H9 (cell line): ENCODE measurements at regions not wholly inside any gene's neighbourhood (a gene's known extent, or its start where the extent isn't known, plus 50 kb on each side); places are given as distances from the start of the nearest gene placed in this dataset.

Experiments
- DNase-seq: peaks from one replicate; pipeline ENCODE4 v3.0.0-alpha.2; 2017
- H2AFZ ChIP-seq: one replicate; pipeline ENCODE4 v1.6.1; 2013; ENCODE audit warnings: mild to moderate bottlenecking, low read length, control low read depth, moderate library complexity
- H2AK5ac ChIP-seq: 2 replicates; pipeline ENCODE4 v1.6.1; 2013; ENCODE audit warnings: low read length, control low read depth, mixed read lengths; ENCODE audit not compliant: insufficient read length
- H2BK120ac ChIP-seq: one replicate; pipeline ENCODE4 v1.6.1; 2013; ENCODE audit warnings: low read depth, mild to moderate bottlenecking, low read length, control low read depth, inconsistent platforms; ENCODE audit not compliant: poor library complexity, severe bottlenecking
- H2BK12ac ChIP-seq: 2 replicates; pipeline ENCODE4 v1.6.1; 2013; ENCODE audit warnings: low read length, control low read depth, mixed read lengths, low read depth; ENCODE audit not compliant: insufficient read length
- H2BK15ac ChIP-seq: 2 replicates; pipeline ENCODE4 v1.6.1; 2013; ENCODE audit warnings: low read depth, low read length, control low read depth
- H2BK20ac ChIP-seq: one replicate; pipeline ENCODE4 v1.6.1; 2013; ENCODE audit warnings: low read depth, mild to moderate bottlenecking, low read length, control low read depth, inconsistent platforms; ENCODE audit not compliant: poor library complexity, severe bottlenecking
- H2BK5ac ChIP-seq: 2 replicates; pipeline ENCODE4 v1.6.1; 2013; ENCODE audit warnings: low read length, control low read depth, mixed read lengths; ENCODE audit not compliant: insufficient read length
- H3K14ac ChIP-seq: 2 replicates; pipeline ENCODE4 v1.6.1; 2013; ENCODE audit warnings: low read length, control low read depth; ENCODE audit not compliant: insufficient read depth
- H3K18ac ChIP-seq: 2 replicates; pipeline ENCODE4 v1.6.1; 2013; ENCODE audit warnings: low read depth, mild to moderate bottlenecking, mixed read lengths, low read length, control low read depth; ENCODE audit not compliant: insufficient read length
- H3K23ac ChIP-seq: 2 replicates; pipeline ENCODE4 v1.6.1; 2013; ENCODE audit warnings: low read length, control low read depth, mixed read lengths, low read depth; ENCODE audit not compliant: insufficient read length
- H3K23me2 ChIP-seq: 2 replicates; pipeline ENCODE4 v1.6.1; 2013; ENCODE audit warnings: low read depth, mild to moderate bottlenecking, mixed read lengths, low read length, control low read depth; ENCODE audit not compliant: insufficient read length, poor library complexity, severe bottlenecking
- H3K27ac ChIP-seq: 2 replicates; pipeline ENCODE4 v1.5.1; 2013; ENCODE audit warnings: low read length, control low read depth, mixed read lengths, low read depth; ENCODE audit not compliant: insufficient read length
- H3K27me3 ChIP-seq: 2 replicates; pipeline ENCODE4 v1.6.1; 2013; ENCODE audit warnings: low read length, control low read depth, inconsistent platforms; ENCODE audit not compliant: insufficient read depth
- H3K4ac ChIP-seq: 2 replicates; pipeline ENCODE4 v1.6.1; 2013; ENCODE audit warnings: low read depth, mild to moderate bottlenecking, control low read depth, inconsistent platforms, low read length, moderate library complexity
- H3K4me1 ChIP-seq: 2 replicates; pipeline ENCODE4 v1.6.1; 2013; ENCODE audit warnings: low read length, control low read depth, inconsistent platforms; ENCODE audit not compliant: insufficient read depth
- H3K4me2 ChIP-seq: 2 replicates; pipeline ENCODE4 v1.6.1; 2013; ENCODE audit warnings: low read length, control low read depth, mixed read lengths; ENCODE audit not compliant: insufficient read length, insufficient read depth
- H3K56ac ChIP-seq: 2 replicates; pipeline ENCODE4 v1.6.1; 2013; ENCODE audit warnings: low read depth, mild to moderate bottlenecking, mixed read lengths, low read length, control low read depth; ENCODE audit not compliant: insufficient read length
- H3K79me1 ChIP-seq: 2 replicates; pipeline ENCODE4 v1.6.1; 2013; ENCODE audit warnings: low read depth, mild to moderate bottlenecking, moderate library complexity, low read length, control low read depth, inconsistent platforms; ENCODE audit not compliant: insufficient read depth, poor library complexity, severe bottlenecking
- H3K79me2 ChIP-seq: 2 replicates; pipeline ENCODE4 v1.6.1; 2013; ENCODE audit warnings: low read length, control low read depth, inconsistent platforms; ENCODE audit not compliant: insufficient read depth
- H3K9ac ChIP-seq: 2 replicates; pipeline ENCODE4 v1.6.1; 2013; ENCODE audit warnings: low read length, control low read depth, mixed read lengths; ENCODE audit not compliant: insufficient read length; ENCODE audit errors: extremely low read depth
- H3K9me3 ChIP-seq: one replicate; pipeline ENCODE4 v1.6.1; 2013; ENCODE audit warnings: low read depth, low read length, inconsistent platforms; ENCODE audit not compliant: control insufficient read depth
- H3T11ph ChIP-seq: one replicate; pipeline ENCODE4 v1.6.1; 2013; ENCODE audit warnings: mild to moderate bottlenecking, low read length, control low read depth, inconsistent platforms
- H4K20me1 ChIP-seq: one replicate; pipeline ENCODE4 v1.6.1; 2013; ENCODE audit not compliant: control insufficient read depth, insufficient read length, insufficient read depth
- H4K5ac ChIP-seq: 2 replicates; pipeline ENCODE4 v1.6.1; 2013; ENCODE audit warnings: low read depth, mild to moderate bottlenecking, mixed read lengths, low read length, control low read depth; ENCODE audit not compliant: insufficient read length
- H4K8ac ChIP-seq: replicated peaks from 2 replicates; pipeline ENCODE4 v1.6.1; 2013; ENCODE audit warnings: low read length, control low read depth, mixed read lengths, low read depth; ENCODE audit not compliant: insufficient read length
- H4K91ac ChIP-seq: 2 replicates; pipeline ENCODE4 v1.6.1; 2013; ENCODE audit warnings: low read depth, mild to moderate bottlenecking, moderate library complexity, mixed read lengths, low read length, control low read depth; ENCODE audit not compliant: insufficient read length
- H3K27ac Mint-ChIP-seq, 3 experiments: 2 replicates in 2 of 3; 3 replicates in 1 of 3; pipeline ENCODE4 v1.8.0; 2020 to 2021; ENCODE audit warnings: mixed read lengths in 3 of 3, mild to moderate bottlenecking in 1 of 3, moderate library complexity in 1 of 3
- H3K27me3 Mint-ChIP-seq: 2 replicates; pipeline ENCODE4 v1.8.0; 2021; ENCODE audit warnings: low read depth, mild to moderate bottlenecking, moderate library complexity, mixed read lengths
- H3K36me3 Mint-ChIP-seq, 3 experiments: 2 replicates in 2 of 3; 3 replicates in 1 of 3; pipeline ENCODE4 v1.8.0; 2020 to 2021; ENCODE audit warnings: low read depth in 3 of 3, mixed read lengths in 3 of 3; ENCODE audit not compliant: insufficient read depth in 1 of 3
- H3K4me1 Mint-ChIP-seq, 2 experiments: 2 replicates each; pipeline ENCODE4 v1.8.0; 2020; ENCODE audit warnings: mixed read lengths in 2 of 2
- H3K4me3 Mint-ChIP-seq, 2 experiments: 2 replicates in 1 of 2; 3 replicates in 1 of 2; pipeline ENCODE4 v1.8.0; 2020 to 2021; ENCODE audit warnings: mild to moderate bottlenecking in 2 of 2, mixed read lengths in 2 of 2, moderate library complexity in 1 of 2
- H3K9me3 Mint-ChIP-seq, 2 experiments: 2 replicates in 1 of 2; 3 replicates in 1 of 2; pipeline ENCODE4 v1.8.0; 2020; ENCODE audit warnings: mild to moderate bottlenecking in 2 of 2, mixed read lengths in 2 of 2, moderate library complexity in 1 of 2
- WGBS: extraction: QIAGEN DNeasy Blood & Tissue Kit; methylation state at CpG from one replicate; pipeline ENCODE4 v1.1.7; 2013; ENCODE audit warnings: missing lambda C conversion rate, low lambda C conversion rate, mixed read lengths; ENCODE audit not compliant: insufficient read length; ENCODE audit errors: extremely low coverage; 5-methylcytosine and 5-hydroxymethylcytosine counted together
- TF ChIP-seq, protein P1 (sequence below): fragments of 200-600 bp; sonication (generic); conservative IDR thresholded peaks from 3 replicates; pipeline ENCODE4 v1.8.0; 2021; ENCODE audit warnings: antibody characterized with exemption, mild to moderate bottlenecking

DNA sequence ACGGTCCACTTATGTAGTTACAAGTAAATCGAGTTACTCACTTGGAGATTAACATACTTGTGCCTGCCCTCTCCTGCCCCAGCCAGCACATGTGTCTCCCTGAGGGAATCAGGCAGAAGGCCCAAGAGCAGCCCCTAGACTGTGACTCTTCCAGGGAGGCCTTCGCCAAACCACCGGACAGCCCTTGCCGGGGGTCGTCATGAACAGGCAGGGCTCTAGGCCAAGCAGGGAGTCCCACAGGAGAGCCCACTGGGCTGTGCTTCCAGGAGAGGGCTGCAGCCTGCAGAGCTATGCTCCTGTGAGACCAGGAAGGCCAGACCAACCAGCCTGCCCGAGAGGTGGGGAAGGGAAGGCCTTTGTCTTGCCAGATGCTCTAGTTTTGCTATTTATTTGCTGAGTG is 283.3 kb downstream of the FOXO1 start:
- no peaks in the 10 kb centered on the region for H3K23me2 ChIP-seq
- H3K4me1 ChIP-seq = no peaks in the 10 kb centered on the region
- H3K9me3 Mint-ChIP-seq = peaks cover 4 to 5% of the 10 kb centered on the region in 2 experiments; a peak in 3 of 5 replicates
- TF ChIP-seq, protein P1, sequence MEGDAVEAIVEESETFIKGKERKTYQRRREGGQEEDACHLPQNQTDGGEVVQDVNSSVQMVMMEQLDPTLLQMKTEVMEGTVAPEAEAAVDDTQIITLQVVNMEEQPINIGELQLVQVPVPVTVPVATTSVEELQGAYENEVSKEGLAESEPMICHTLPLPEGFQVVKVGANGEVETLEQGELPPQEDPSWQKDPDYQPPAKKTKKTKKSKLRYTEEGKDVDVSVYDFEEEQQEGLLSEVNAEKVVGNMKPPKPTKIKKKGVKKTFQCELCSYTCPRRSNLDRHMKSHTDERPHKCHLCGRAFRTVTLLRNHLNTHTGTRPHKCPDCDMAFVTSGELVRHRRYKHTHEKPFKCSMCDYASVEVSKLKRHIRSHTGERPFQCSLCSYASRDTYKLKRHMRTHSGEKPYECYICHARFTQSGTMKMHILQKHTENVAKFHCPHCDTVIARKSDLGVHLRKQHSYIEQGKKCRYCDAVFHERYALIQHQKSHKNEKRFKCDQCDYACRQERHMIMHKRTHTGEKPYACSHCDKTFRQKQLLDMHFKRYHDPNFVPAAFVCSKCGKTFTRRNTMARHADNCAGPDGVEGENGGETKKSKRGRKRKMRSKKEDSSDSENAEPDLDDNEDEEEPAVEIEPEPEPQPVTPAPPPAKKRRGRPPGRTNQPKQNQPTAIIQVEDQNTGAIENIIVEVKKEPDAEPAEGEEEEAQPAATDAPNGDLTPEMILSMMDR = no peak
- peak overlapping the region; percentile 1 for H3K18ac ChIP-seq
- no peaks in the 10 kb centered on the region for H3K79me2 ChIP-seq
- no peak overlapping the region for H3K14ac ChIP-seq
- no peaks in the 10 kb centered on the region for H4K20me1 ChIP-seq
- H2BK12ac ChIP-seq = no peak overlapping the region
- no peak overlapping the region for H2BK20ac ChIP-seq
- no peak overlapping the region for H3T11ph ChIP-seq
- no peak overlapping the region for H3K23ac ChIP-seq
- no peaks in the 10 kb centered on the region for H3K79me1 ChIP-seq
- no peak overlapping the region for H2BK5ac ChIP-seq
- no peaks in the 10 kb centered on the region for H3K9me3 ChIP-seq
- peak; percentile 49 for DNase-seq
- WGBS = no CpG with 5 or more reads among the region's 7 CpGs
- H2AK5ac ChIP-seq = no peak overlapping the region
- H3K27me3 ChIP-seq = no peaks in the 10 kb centered on the region
- H2BK15ac ChIP-seq = no peak overlapping the region
- no peaks in the 10 kb centered on the region for H3K27me3 Mint-ChIP-seq
- peaks cover 17 to 24% of the 10 kb centered on the region in 2 experiments for H3K4me1 Mint-ChIP-seq
- H2AFZ ChIP-seq = no peak overlapping the region
- no peak overlapping the region for H4K5ac ChIP-seq
- H3K9ac ChIP-seq = no peak overlapping the region
- no peak overlapping the region for H3K27ac Mint-ChIP-seq
- no peak overlapping the region for H3K4me3 Mint-ChIP-seq
- no peaks in the 10 kb centered on the region; a peak in 1 of 7 replicates for H3K36me3 Mint-ChIP-seq
- H2BK120ac ChIP-seq = no peak overlapping the region
- no peak overlapping the region for H3K56ac ChIP-seq
- no peak overlapping the region for H4K8ac ChIP-seq
- H3K4ac ChIP-seq = no peak overlapping the region
- no peak overlapping the region for H3K27ac ChIP-seq
- no peak overlapping the region for H4K91ac ChIP-seq
- no peak overlapping the region for H3K4me2 ChIP-seq
